ENCODE measurements at regions not wholly inside any gene's neighbourhood (a gene's known extent, or its start where the extent isn't known, plus 50 kb on each side); places are given as distances from the start of the nearest gene placed in this dataset.

GRCh38 chr16:64397945-64398508 lies 723.8 kb downstream of the CDH11 start:
- H3K79me2 ChIP-seq (ENCODE audit: insufficient read depth, low read length), result no peaks in the 10 kb centered on the region
- H3K27ac ChIP-seq (ENCODE audit: low read depth, low read length), result peak overlapping the region; percentile 21
- H3K27me3 ChIP-seq (ENCODE audit: insufficient read depth, low read length), result no peaks in the 10 kb centered on the region
- H2AFZ ChIP-seq (ENCODE audit: low read length), result no peak overlapping the region
- H3K4me2 ChIP-seq (ENCODE audit: insufficient read depth, low read length), result peak overlapping the region; percentile 12
- H3K4me1 ChIP-seq (ENCODE audit: insufficient read depth, low read length), result peaks cover 25% of the 10 kb centered on the region
- no peaks in the 10 kb centered on the region for H3K9me3 ChIP-seq (ENCODE audit: low read depth, low read length)
- no peaks in the 10 kb centered on the region for H4K20me1 ChIP-seq (ENCODE audit: insufficient read depth, low read length)
- H3K4me3 ChIP-seq (ENCODE audit: insufficient read depth, low read length), result no peak overlapping the region
- TF ChIP-seq, protein P1, sequence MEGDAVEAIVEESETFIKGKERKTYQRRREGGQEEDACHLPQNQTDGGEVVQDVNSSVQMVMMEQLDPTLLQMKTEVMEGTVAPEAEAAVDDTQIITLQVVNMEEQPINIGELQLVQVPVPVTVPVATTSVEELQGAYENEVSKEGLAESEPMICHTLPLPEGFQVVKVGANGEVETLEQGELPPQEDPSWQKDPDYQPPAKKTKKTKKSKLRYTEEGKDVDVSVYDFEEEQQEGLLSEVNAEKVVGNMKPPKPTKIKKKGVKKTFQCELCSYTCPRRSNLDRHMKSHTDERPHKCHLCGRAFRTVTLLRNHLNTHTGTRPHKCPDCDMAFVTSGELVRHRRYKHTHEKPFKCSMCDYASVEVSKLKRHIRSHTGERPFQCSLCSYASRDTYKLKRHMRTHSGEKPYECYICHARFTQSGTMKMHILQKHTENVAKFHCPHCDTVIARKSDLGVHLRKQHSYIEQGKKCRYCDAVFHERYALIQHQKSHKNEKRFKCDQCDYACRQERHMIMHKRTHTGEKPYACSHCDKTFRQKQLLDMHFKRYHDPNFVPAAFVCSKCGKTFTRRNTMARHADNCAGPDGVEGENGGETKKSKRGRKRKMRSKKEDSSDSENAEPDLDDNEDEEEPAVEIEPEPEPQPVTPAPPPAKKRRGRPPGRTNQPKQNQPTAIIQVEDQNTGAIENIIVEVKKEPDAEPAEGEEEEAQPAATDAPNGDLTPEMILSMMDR (IDR thresholded peaks at IDR 0.05; ENCODE audit: extremely low read depth, low read depth, low read length), result no peak
- H3K36me3 ChIP-seq (ENCODE audit: insufficient read depth, low read length), result no peaks in the 10 kb centered on the region
- DNase-seq (ENCODE audit: insufficient read length, low spot score, missing footprints), result no peak

DNA sequence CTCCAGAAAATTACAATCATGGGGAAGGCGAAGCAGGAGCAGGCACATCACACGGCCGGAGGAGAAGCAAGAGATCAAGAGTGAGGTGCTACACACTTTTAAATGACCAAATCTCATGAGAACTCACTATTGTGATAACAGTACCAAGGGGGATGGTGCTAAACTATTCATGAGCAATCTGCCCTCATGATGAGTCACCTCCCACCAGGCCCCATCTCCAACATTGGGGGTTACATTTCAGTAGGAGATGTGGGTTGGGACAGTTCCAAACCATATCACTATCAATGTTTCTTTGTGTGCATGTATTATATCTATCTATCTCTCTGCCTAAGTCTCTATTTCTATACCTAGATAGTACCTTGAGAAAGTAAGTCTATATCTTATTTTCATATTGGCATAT lies 724.8 kb downstream of the CDH11 start:
- H3K36me3 ChIP-seq (ENCODE audit: insufficient read depth, low read length), result no peaks in the 10 kb centered on the region
- H3K4me3 ChIP-seq (ENCODE audit: insufficient read depth, low read length), result no peak overlapping the region
- no peak for DNase-seq (ENCODE audit: insufficient read length, low spot score, missing footprints)
- H3K79me2 ChIP-seq (ENCODE audit: insufficient read depth, low read length), result no peaks in the 10 kb centered on the region
- no peaks in the 10 kb centered on the region for H3K27me3 ChIP-seq (ENCODE audit: insufficient read depth, low read length)
- no peaks in the 10 kb centered on the region for H3K9me3 ChIP-seq (ENCODE audit: low read depth, low read length)
- H4K20me1 ChIP-seq (ENCODE audit: insufficient read depth, low read length), result no peaks in the 10 kb centered on the region
- H3K4me1 ChIP-seq (ENCODE audit: insufficient read depth, low read length), result peaks cover 31% of the 10 kb centered on the region
- no peak overlapping the region for H2AFZ ChIP-seq (ENCODE audit: low read length)
- no peak overlapping the region for H3K27ac ChIP-seq (ENCODE audit: low read depth, low read length)
- no peak overlapping the region for H3K4me2 ChIP-seq (ENCODE audit: insufficient read depth, low read length)
- TF ChIP-seq, protein P1 (IDR thresholded peaks at IDR 0.05; ENCODE audit: extremely low read depth, low read depth, low read length), result no peak

- Histone ChIP-seq H3K4me1 (ENCODE audit: insufficient read depth, low read length) (peaks cover 51% of the 10 kb centered on the region), H4K20me1 (ENCODE audit: insufficient read depth, low read length) (no peaks in the 10 kb centered on the region), H3K4me2 (ENCODE audit: insufficient read depth, low read length) (no peak overlapping the region), H3K36me3 (ENCODE audit: insufficient read depth, low read length) (no peaks in the 10 kb centered on the region), H3K27me3 (ENCODE audit: insufficient read depth, low read length) (no peaks in the 10 kb centered on the region), H3K27ac (ENCODE audit: low read depth, low read length) (no peak overlapping the region), H3K9me3 (ENCODE audit: low read depth, low read length) (no peaks in the 10 kb centered on the region), H3K4me3 (ENCODE audit: insufficient read depth, low read length) (no peak overlapping the region), H3K79me2 (ENCODE audit: insufficient read depth, low read length) (no peaks in the 10 kb centered on the region), H2AFZ (ENCODE audit: low read length) (no peak overlapping the region)
- no peak for DNase-seq (ENCODE audit: insufficient read length, low spot score, missing footprints)
- TF ChIP-seq, protein P1 (IDR thresholded peaks at IDR 0.05; ENCODE audit: extremely low read depth, low read depth, low read length), result no peak
Observed at GRCh38 chr16:64394061-64394460, 727.8 kb downstream of the CDH11 start.

DNA sequence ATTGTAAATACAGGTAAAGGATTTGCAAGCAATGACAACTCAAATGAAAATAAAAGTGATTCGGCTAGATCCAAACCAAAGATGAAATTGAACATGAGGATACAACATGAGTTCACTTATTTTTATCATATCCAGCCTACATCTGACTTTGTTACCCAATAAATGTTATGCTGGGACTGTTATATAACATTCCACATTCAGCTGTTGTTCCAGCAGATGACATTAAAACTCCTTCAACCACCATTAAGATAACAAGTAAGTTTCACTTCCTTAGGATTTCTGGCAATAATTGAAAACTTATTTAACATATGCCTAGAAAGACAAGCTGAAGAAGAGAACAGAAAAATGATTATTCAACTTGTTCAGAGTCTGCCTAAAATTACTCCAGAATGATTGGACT lies 729.4 kb downstream of the CDH11 start:
- peaks cover 35% of the 10 kb centered on the region for H3K4me1 ChIP-seq (ENCODE audit: insufficient read depth, low read length)
- H4K20me1 ChIP-seq (ENCODE audit: insufficient read depth, low read length), result no peaks in the 10 kb centered on the region
- no peaks in the 10 kb centered on the region for H3K27me3 ChIP-seq (ENCODE audit: insufficient read depth, low read length)
- peak overlapping the region; percentile 76 for H2AFZ ChIP-seq (ENCODE audit: low read length)
- peak overlapping the region; percentile 51 for H3K27ac ChIP-seq (ENCODE audit: low read depth, low read length)
- H3K9me3 ChIP-seq (ENCODE audit: low read depth, low read length), result no peaks in the 10 kb centered on the region
- H3K36me3 ChIP-seq (ENCODE audit: insufficient read depth, low read length), result no peaks in the 10 kb centered on the region
- H3K4me2 ChIP-seq (ENCODE audit: insufficient read depth, low read length), result no peak overlapping the region
- H3K4me3 ChIP-seq (ENCODE audit: insufficient read depth, low read length), result no peak overlapping the region
- TF ChIP-seq, protein P1 (IDR thresholded peaks at IDR 0.05; ENCODE audit: extremely low read depth, low read depth, low read length), result no peak
- DNase-seq (ENCODE audit: insufficient read length, low spot score, missing footprints), result no peak
- no peaks in the 10 kb centered on the region for H3K79me2 ChIP-seq (ENCODE audit: insufficient read depth, low read length)

All from osteoblast (primary cell).